ENCODE measurements at regions not wholly inside any gene's neighbourhood (a gene's known extent, or its start where the extent isn't known, plus 50 kb on each side); places are given as distances from the start of the nearest gene placed in this dataset.
"Not testable (repeated sequence)": the region's sequence is repeated elsewhere in the genome, so short reads cannot be mapped to it uniquely, and the experiment has no call there.

DNA sequence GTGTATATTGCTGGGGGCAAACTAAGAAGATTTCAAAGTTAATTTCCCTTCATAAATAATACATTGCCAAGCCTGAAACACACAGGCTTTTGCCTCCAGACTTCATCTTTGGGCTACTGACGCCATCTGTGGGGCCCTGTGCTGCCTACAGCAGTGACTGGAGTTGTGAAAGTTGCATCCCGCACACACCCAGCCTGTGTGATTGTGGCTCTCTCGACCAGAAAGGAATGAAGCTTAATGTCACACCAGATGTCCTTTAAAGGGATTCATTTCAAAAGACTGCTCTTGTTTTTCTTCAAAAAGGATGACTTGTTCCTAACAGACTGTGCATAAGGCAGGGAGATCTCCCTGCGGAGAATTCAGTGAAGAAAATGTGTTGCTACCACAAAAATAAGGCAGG, 210.5 kb downstream of the FAM181B start:
- in situ Hi-C loops (cut with HindIII; ENCODE audit: low pct_unique_long_range_greater_than_20kb, low sequenced_read_pairs) = no loop called here
- peak in 1 of 2 experiments; percentile 38 for DNase-seq (ENCODE audit: low read depth in 1 of 2, low spot score in 1 of 2)
- no peak for TF ChIP-seq JUND (IDR thresholded peaks at IDR 0.05; ENCODE audit: low read depth)

DNA sequence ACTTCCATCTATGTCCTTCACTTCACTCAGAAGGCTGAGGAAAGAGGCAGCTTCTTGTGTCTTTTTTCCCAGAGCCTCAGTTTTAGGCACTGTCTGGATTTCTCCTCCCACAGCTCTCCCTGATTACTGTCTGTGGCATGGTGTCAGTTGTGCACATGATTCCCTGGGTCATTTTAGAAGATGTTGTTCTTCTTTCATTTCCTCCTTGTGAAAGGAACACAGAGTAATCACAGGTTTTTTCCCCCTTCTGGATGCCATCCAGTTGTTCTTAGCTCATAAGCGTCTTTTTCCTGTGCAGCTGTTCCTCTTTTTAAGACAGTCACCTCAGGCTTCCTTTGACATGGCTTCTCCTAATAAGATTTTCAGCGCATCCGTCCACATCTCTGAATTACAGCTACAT, 212.2 kb downstream of the FAM181B start:
- no peak for DNase-seq (ENCODE audit: low read depth in 1 of 2, low spot score in 1 of 2)

DNA sequence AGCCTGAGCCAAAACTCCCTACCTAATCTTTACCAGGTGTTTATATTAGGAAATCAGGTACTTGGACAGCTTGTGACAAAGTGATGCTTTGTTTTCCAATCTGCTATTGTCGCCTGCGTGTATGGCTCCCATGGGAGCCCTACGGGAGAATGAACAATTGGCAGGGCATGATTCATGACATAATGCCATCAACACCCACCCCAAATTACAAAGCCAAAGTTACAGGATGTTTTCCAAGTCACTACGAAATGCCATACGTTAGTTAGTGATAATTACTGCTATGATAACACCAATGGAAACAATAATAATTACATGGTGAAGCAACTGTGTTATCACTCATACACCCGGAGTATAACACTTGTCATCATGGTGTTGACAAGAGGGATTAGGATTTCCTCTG, 226.4 kb downstream of the FAM181B start:
- DNase-seq (ENCODE audit: low read depth in 1 of 2, low spot score in 1 of 2) = no peak
- in situ Hi-C loops (cut with HindIII; ENCODE audit: low pct_unique_long_range_greater_than_20kb, low sequenced_read_pairs) = no loop called here
- no peak for TF ChIP-seq JUND (IDR thresholded peaks at IDR 0.05; ENCODE audit: low read depth)

More for the DNA sequence above, 212.2 kb downstream of the FAM181B start:
- in situ Hi-C loops (cut with HindIII; ENCODE audit: low pct_unique_long_range_greater_than_20kb, low sequenced_read_pairs) = no loop called here
- no peak for TF ChIP-seq JUND (IDR thresholded peaks at IDR 0.05; ENCODE audit: low read depth)

DNA sequence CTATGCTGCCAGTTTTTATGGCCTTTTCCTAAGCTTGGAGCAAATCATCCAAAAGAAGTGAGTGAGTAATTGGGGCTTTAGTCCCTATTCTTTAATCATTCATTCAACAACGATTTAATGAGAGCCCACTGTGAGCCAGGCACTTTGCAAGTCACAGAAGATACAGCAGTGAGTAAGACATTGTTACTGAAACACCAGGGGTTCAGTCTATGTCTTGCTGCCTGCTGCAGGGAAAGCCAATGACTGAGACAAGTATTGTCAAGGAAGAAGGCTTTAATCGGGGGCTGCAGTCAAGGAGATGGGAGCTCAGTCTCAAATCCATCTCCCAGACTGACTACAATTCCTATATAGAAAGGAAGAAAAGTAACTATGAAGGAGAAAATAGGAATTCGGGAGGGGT, 228.3 kb downstream of the FAM181B start:
- no peak for DNase-seq (ENCODE audit: low read depth in 1 of 2, low spot score in 1 of 2)
- TF ChIP-seq JUND (IDR thresholded peaks at IDR 0.05; ENCODE audit: low read depth) = no peak
- in situ Hi-C loops (cut with HindIII; ENCODE audit: low pct_unique_long_range_greater_than_20kb, low sequenced_read_pairs) = no loop called here

DNA sequence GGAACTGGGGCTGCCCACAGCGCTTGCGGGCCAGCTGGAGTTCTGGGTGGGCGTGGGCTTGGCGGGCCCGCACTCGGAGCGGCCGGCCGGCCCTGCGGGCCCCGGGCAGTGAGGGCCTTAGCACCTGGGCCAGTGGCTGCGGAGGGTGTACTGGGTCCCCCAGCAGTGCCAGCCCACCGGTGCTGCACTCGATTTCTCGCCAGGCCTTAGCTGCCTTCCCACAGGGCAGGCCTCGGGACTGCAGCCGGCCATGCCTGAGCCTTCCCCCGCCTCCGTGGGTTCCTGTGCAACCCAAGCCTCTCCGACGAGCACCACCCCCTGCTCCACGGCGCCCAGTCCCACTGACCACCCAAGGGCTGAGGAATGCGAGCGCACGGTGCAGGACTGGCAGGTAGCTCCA, 232.5 kb downstream of the FAM181B start:
- in situ Hi-C loops (cut with HindIII; ENCODE audit: low pct_unique_long_range_greater_than_20kb, low sequenced_read_pairs); DNase-seq (ENCODE audit: low read depth in 1 of 2, low spot score in 1 of 2): not testable (repeated sequence)

DNA sequence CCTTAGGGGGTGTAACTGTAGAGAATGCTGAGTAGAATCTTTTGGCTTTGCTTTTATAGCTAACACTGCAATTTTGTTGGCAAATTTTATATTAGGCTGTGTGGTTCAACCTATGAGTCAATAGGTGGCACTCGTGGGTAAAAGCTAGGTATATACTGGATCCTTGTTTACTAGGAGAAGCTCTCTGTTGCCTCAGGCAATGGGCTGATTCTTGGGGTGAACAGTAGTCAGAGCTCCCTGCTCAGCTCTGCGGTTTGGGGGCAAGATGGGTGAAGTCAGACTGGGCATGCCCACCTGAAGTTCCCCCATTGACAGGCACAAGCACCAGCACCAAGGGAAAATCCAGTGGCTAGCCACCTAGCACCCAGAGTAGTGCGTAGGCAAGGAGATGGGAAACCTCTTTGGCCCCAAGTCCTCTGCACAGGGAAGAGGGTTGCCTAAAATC, 238.7 kb downstream of the FAM181B start:
- TF ChIP-seq JUND (IDR thresholded peaks at IDR 0.05; ENCODE audit: low read depth) = no peak
- in situ Hi-C loops (cut with HindIII; ENCODE audit: low pct_unique_long_range_greater_than_20kb, low sequenced_read_pairs) = no loop called here
- DNase-seq (ENCODE audit: low read depth in 1 of 2, low spot score in 1 of 2) = peak; percentile 31 to 77

DNA sequence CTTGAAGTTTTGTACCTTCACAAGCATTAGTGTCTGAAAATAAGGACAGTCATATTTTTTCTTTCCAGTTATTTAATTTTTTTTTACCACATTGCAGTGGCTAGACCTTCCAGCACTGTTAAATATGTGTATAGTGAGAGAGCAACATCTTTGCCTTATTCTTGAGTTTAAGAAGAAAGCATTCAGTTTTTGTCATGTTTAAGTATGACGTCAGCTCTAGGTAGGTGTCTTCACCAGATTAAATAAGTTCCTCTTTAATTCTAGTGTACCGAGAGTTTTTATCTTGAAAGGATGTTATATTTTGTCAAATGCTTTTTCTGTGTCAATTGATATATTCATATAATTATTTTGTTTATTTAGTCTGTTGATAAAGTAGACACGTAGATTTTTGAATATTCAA, 258.8 kb downstream of the FAM181B start:
- no peak for DNase-seq (ENCODE audit: low read depth in 1 of 2, low spot score in 1 of 2)
- TF ChIP-seq JUND (IDR thresholded peaks at IDR 0.05; ENCODE audit: low read depth) = no peak
- in situ Hi-C loops (cut with HindIII; ENCODE audit: low pct_unique_long_range_greater_than_20kb, low sequenced_read_pairs) = no loop called here

DNA sequence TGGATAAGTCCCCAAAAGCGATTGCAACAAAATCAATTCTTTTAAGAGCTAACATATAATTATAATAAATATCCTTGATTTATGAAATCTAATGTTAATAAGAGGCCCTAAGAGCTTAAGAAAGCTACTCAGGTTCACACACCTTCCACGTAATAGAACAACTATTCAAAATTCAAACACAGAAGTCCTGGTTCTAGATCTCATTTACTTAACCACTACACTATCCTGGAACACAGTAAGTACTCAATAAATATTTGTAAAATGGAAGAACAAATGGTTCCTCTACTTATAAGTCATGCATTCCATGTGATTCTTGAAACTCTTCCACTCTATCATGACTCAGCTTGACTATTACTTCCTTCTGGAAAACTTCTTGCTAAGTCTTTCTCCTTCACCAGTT, 268.2 kb downstream of the FAM181B start:
- in situ Hi-C loops (cut with HindIII; ENCODE audit: low pct_unique_long_range_greater_than_20kb, low sequenced_read_pairs) = no loop called here
- DNase-seq (ENCODE audit: low read depth in 1 of 2, low spot score in 1 of 2) = no peak
- no peak for TF ChIP-seq JUND (IDR thresholded peaks at IDR 0.05; ENCODE audit: low read depth)

DNA sequence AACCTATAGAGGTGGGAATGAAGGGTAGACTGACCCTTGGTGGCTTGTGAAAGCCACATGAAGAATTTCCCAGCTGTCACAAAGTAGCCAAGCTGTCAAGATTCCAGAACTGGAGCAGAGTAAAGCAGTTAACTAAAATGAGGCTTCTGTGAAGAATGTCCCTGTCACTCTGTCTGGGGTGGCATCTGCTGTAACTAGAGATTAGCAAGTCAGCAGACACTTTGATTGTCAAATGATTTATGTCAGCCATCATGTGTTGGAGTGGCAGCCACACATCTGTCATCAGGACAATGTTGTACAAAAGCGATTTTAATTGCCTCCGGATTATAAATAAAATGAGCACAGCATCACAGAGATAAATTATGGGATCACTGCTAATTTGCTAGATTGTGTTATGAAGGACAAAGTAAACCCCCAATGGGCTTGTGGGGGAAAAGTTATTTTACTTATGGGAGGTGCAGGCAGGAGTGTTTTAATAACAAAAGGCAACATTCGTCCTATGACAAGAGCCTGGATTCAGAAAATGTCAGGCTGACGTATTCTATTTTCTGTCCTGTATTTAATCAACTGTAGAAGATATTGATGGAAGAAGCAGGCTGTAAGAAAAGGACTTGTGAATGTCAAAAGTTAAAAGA, 270.9 kb downstream of the FAM181B start:
- in situ Hi-C loops (cut with HindIII; ENCODE audit: low pct_unique_long_range_greater_than_20kb, low sequenced_read_pairs) = no loop called here
- DNase-seq (ENCODE audit: low read depth in 1 of 2, low spot score in 1 of 2) = no peak
- no peak for TF ChIP-seq JUND (IDR thresholded peaks at IDR 0.05; ENCODE audit: low read depth)

DNA sequence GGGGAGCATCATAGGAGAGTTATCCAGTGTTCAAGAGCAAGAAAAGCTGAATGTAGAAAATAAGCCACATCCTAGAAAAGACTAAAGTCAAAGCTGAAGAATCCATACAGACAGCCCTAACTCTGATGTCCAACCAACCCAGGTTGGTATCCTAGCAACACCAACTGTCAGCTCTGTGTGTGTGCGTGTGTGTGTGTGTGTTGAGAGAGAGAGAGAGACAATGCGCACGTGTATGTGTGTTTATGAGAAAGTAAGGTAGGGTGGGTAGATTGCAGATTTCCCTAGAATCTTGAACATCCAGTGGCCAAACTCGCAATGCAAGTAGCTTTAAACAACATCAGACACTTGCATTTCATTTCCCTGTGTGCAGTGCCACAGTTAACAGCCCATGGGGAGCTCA, 274.9 kb downstream of the FAM181B start:
- no peak for TF ChIP-seq JUND (IDR thresholded peaks at IDR 0.05; ENCODE audit: low read depth)
- no peak for DNase-seq (ENCODE audit: low read depth in 1 of 2, low spot score in 1 of 2)
- in situ Hi-C loops (cut with HindIII; ENCODE audit: low pct_unique_long_range_greater_than_20kb, low sequenced_read_pairs) = no loop called here

DNA sequence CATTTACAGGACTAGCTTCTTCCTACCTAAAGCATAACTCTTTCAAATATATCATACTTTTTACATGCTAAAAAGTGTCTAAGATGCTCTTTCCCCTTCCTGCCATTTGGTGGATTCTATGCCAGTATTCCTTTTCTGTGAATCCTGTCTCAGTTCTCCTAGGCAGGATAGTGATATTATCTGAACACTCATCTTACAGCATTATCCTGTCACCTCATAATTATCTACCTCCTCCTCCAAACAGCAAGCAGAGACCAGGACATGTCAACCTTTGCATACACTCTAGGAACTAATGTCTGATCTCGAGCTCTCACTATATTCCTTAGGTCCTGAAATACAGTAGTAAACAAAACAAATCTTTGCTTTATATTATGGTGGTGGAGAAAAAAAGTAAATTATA, 275.5 kb downstream of the FAM181B start:
- TF ChIP-seq JUND (IDR thresholded peaks at IDR 0.05; ENCODE audit: low read depth) = no peak
- DNase-seq (ENCODE audit: low read depth in 1 of 2, low spot score in 1 of 2) = no peak
- in situ Hi-C loops (cut with HindIII; ENCODE audit: low pct_unique_long_range_greater_than_20kb, low sequenced_read_pairs) = no loop called here

DNA sequence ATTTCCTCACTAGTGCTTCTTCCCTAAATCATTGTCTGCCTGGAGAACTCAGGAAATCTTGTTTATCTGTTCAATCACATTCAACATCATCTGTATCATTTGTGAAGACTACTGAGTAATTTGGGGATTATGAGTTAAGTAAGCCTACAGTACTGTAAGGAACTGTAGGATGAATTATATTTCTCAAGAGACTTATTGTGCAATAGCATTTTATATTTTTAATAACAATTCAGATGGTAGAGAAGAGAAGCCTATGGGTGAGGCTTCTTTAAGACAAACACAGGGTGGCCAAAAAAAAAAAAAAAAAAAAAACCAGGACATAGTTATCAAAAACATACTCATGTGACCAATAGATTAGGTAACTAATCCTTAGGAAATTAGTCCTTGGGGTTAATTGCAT, 282.7 kb downstream of the FAM181B start:
- no peak for DNase-seq (ENCODE audit: low read depth in 1 of 2, low spot score in 1 of 2)
- in situ Hi-C loops (cut with HindIII; ENCODE audit: low pct_unique_long_range_greater_than_20kb, low sequenced_read_pairs) = no loop called here
- no peak for TF ChIP-seq JUND (IDR thresholded peaks at IDR 0.05; ENCODE audit: low read depth)

DNA sequence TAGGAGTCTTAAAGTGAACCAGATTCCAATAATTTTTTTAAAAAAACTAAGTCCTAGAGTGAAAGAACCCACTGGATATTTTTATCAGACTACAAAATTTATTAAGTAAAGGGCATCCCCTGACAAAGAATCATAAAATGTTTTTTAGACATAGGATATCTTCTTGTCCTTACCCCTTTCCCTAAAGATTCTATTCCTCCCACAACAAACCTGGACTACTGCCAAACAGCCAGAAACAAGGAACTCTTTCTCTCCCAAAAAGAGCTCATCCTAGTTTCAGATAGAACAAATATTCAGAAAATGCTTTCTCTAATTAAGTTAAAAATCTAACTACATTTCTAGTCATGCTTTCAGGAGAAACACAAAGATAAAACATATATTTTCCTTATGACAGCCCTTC, 327.1 kb downstream of the FAM181B start:
- TF ChIP-seq JUND (IDR thresholded peaks at IDR 0.05; ENCODE audit: low read depth) = no peak
- in situ Hi-C loops (cut with HindIII; ENCODE audit: low pct_unique_long_range_greater_than_20kb, low sequenced_read_pairs) = no loop called here
- DNase-seq (ENCODE audit: low read depth in 1 of 2, low spot score in 1 of 2) = no peak

DNA sequence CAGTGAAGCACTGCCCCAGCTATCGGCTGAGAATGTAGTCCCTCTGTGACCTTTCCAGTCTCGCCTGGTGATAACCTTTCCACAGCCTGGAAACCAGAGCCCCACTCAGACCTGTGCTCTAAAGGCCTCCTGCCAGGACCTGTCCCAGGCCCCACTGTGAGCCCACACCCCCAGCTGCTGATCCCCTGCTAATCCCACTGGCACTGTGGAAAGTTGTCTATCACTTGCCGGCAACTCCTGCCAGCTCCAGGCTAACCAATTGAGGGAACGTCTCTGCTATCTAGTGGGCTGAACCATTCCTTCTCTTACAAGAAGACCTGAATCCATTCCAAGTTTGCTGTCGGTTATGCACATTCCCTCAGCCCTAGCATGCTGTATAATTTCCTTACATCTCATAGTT, 328.2 kb downstream of the FAM181B start:
- in situ Hi-C loops (cut with HindIII; ENCODE audit: low pct_unique_long_range_greater_than_20kb, low sequenced_read_pairs) = no loop called here
- TF ChIP-seq JUND (IDR thresholded peaks at IDR 0.05; ENCODE audit: low read depth) = no peak
- no peak for DNase-seq (ENCODE audit: low read depth in 1 of 2, low spot score in 1 of 2)
